ENCODE measurements at regions not wholly inside any gene's neighbourhood (a gene's known extent, or its start where the extent isn't known, plus 50 kb on each side); places are given as distances from the start of the nearest gene placed in this dataset.

- no peaks in the 10 kb centered on the region for H3K27me3 ChIP-seq (ENCODE audit: insufficient read depth, low read length)
- intact Hi-C loops (cut with micrococcal nuclease), result loop anchor here (10.0 kb wide), 1 partner anchor 475 kb away; no protein-coding TSS in a partner anchor
- no peaks in the 10 kb centered on the region for H4K20me1 ChIP-seq (ENCODE audit: insufficient read depth)
- H3K79me2 ChIP-seq (ENCODE audit: insufficient read depth, low read length), result no peaks in the 10 kb centered on the region
- BruUV-seq (replicated peaks), result no TSS peak
- no peak overlapping the region for H3K4me3 ChIP-seq (replicated peaks in 1 of 2; ENCODE audit: low read depth in 1 of 2, low read length in 2 of 2)
- ChIA-PET POLR2A (no interaction called here), RAD21 (ENCODE audit: low non-redundant PET in 1 of 2, low total read pairs in 2 of 2, uncharacterized antibody in 2 of 2, unreplicated experiment in 2 of 2) (no interaction called here), CTCF (no interaction called here)
- H3K4me2 ChIP-seq (ENCODE audit: low read length), result no peak overlapping the region
- no peaks in the 10 kb centered on the region for H3K9me3 ChIP-seq (ENCODE audit: control insufficient read depth in 1 of 2, insufficient read depth in 1 of 2, low read depth in 1 of 2, low read length in 2 of 2)
- TF ChIP-seq SIN3A (IDR thresholded peaks at IDR 0.05; ENCODE audit: low read depth), result no peak
- no peak for TF ChIP-seq SP1 (IDR thresholded peaks at IDR 0.05; ENCODE audit: low read depth)
- TF ChIP-seq ZBTB33 (IDR thresholded peaks at IDR 0.05; ENCODE audit: extremely low read depth, insufficient replicate concordance, low read length), result no peak
- no peak for TF ChIP-seq JUND (IDR thresholded peaks at IDR 0.05)
- no peaks in the 10 kb centered on the region for H3K4me1 ChIP-seq (ENCODE audit: control insufficient read depth in 1 of 2, insufficient read depth in 2 of 2, low read length in 2 of 2)
- no peak overlapping the region for H3K9ac ChIP-seq (ENCODE audit: low read length)
- DNase-seq (ENCODE audit: low read depth, low spot score) (no peak), ATAC-seq (no peak)
- no peaks in the 10 kb centered on the region for H3K36me3 ChIP-seq (ENCODE audit: control insufficient read depth in 1 of 2, insufficient read depth in 2 of 2, low read length in 2 of 2)
- no peak overlapping the region for H2AFZ ChIP-seq (ENCODE audit: low read depth, low read length, poor library complexity, severe bottlenecking)
- no peak overlapping the region for H3K27ac ChIP-seq (ENCODE audit: low read depth, low read length)
- H3K9me2 ChIP-seq (ENCODE audit: insufficient read depth), result peaks cover 5% of the 10 kb centered on the region; the same call in 1 of the 2 replicates
Observed at GRCh38 chr6:135750081-135750480, 101.4 kb upstream of the PDE7B start.

- ChIA-PET POLR2A (no interaction called here), CTCF (interaction anchor here (1.3 kb wide), 1 partner anchor 10 kb away, joined by 4 read pairs; no protein-coding TSS in a partner anchor), RAD21 (ENCODE audit: low non-redundant PET in 1 of 2, low total read pairs in 2 of 2, uncharacterized antibody in 2 of 2, unreplicated experiment in 2 of 2) (no interaction called here)
- BruUV-seq (replicated peaks), result no TSS peak
- DNase-seq (ENCODE audit: low read depth, low spot score) (no peak), ATAC-seq (no peak)
- H3K4me2 ChIP-seq (ENCODE audit: low read length), result no peak overlapping the region
- H3K4me1 ChIP-seq (ENCODE audit: control insufficient read depth in 1 of 2, insufficient read depth in 2 of 2, low read length in 2 of 2), result no peaks in the 10 kb centered on the region
- no peaks in the 10 kb centered on the region for H3K36me3 ChIP-seq (ENCODE audit: control insufficient read depth in 1 of 2, insufficient read depth in 2 of 2, low read length in 2 of 2)
- H3K27me3 ChIP-seq (ENCODE audit: insufficient read depth, low read length), result no peaks in the 10 kb centered on the region
- no peaks in the 10 kb centered on the region for H4K20me1 ChIP-seq (ENCODE audit: insufficient read depth)
- H3K4me3 ChIP-seq (replicated peaks in 1 of 2; ENCODE audit: low read depth in 1 of 2, low read length in 2 of 2), result no peak overlapping the region
- no peaks in the 10 kb centered on the region for H3K79me2 ChIP-seq (ENCODE audit: insufficient read depth, low read length)
- TF ChIP-seq POLR2A (IDR thresholded peaks at IDR 0.05; ENCODE audit: borderline replicate concordance, extremely low read depth, insufficient read depth, insufficient read length), result no peak
- no peak for TF ChIP-seq RAD21 (IDR thresholded peaks at IDR 0.05; ENCODE audit: low read depth)
- no peak for TF ChIP-seq TCF7L2 (IDR thresholded peaks at IDR 0.05; ENCODE audit: borderline replicate concordance, extremely low read depth, insufficient read depth, insufficient read length)
- TF ChIP-seq FOSL1 (IDR thresholded peaks at IDR 0.05; ENCODE audit: low read depth), result no peak
- no peak for TF ChIP-seq CTCF (IDR thresholded peaks at IDR 0.05 in 2 of 3, conservative IDR thresholded peaks at IDR 0.05 in 1 of 3; ENCODE audit: borderline replicate concordance in 1 of 3, insufficient read depth in 1 of 3, low read depth in 2 of 3, low read length in 2 of 3)
- TF ChIP-seq ATF3 (IDR thresholded peaks at IDR 0.05), result no peak
- no peak for TF ChIP-seq CEBPB (IDR thresholded peaks at IDR 0.05; ENCODE audit: low read depth)
- H3K9me2 ChIP-seq (ENCODE audit: insufficient read depth), result peaks cover 5% of the 10 kb centered on the region; the same call in 1 of the 2 replicates
- H3K9me3 ChIP-seq (ENCODE audit: control insufficient read depth in 1 of 2, insufficient read depth in 1 of 2, low read depth in 1 of 2, low read length in 2 of 2), result no peaks in the 10 kb centered on the region
- H2AFZ ChIP-seq (ENCODE audit: low read depth, low read length, poor library complexity, severe bottlenecking), result no peak overlapping the region
- no peak overlapping the region for H3K27ac ChIP-seq (ENCODE audit: low read depth, low read length)
- no peak overlapping the region for H3K9ac ChIP-seq (ENCODE audit: low read length)
- intact Hi-C loops (cut with micrococcal nuclease), result loop anchor here (10.0 kb wide), 1 partner anchor 472 kb away; no protein-coding TSS in a partner anchor
Observed at GRCh38 chr6:135753196-135753595, 98.3 kb upstream of the PDE7B start.
